ACC112 (cell line): ENCODE measurements at regions not wholly inside any gene's neighbourhood (a gene's known extent, or its start where the extent isn't known, plus 50 kb on each side); places are given as distances from the start of the nearest gene placed in this dataset.

ENCODE experiments used
- H2AFZ ChIP-seq: fragments of 200-600 bp; sonication (generic); one replicate; pipeline ENCODE4 v1.6.0; 2017; ENCODE audit warnings: antibody characterized with exemption, low read length; ENCODE audit not compliant: unreplicated experiment
- H3K27ac ChIP-seq: fragments of 200-600 bp; sonication (generic); 2 replicates; pipeline ENCODE4 v1.5.1; 2014; ENCODE audit warnings: low read depth, mild to moderate bottlenecking, antibody characterized with exemption, low read length, moderate library complexity
- H3K27me3 ChIP-seq: fragments of 200-600 bp; sonication (generic); 2 replicates; pipeline ENCODE4 v1.6.1; 2014; ENCODE audit warnings: mild to moderate bottlenecking, antibody characterized with exemption, low read length, moderate library complexity, mixed read lengths; ENCODE audit not compliant: insufficient read depth
- H3K36me3 ChIP-seq: fragments of 200-600 bp; sonication (generic); 2 replicates; pipeline ENCODE4 v1.6.1; 2016; ENCODE audit warnings: mild to moderate bottlenecking, antibody characterized with exemption, low read length, moderate library complexity, mixed read lengths; ENCODE audit not compliant: insufficient read depth
- H3K4me1 ChIP-seq: fragments of 200-600 bp; sonication (generic); one replicate; pipeline ENCODE4 v1.6.1; 2016; ENCODE audit warnings: low read length, mixed read lengths; ENCODE audit not compliant: insufficient read depth, unreplicated experiment, control insufficient read depth
- H3K4me3 ChIP-seq: fragments of 200-600 bp; sonication (generic); 2 replicates; pipeline ENCODE4 v1.5.1; 2014; ENCODE audit warnings: mild to moderate bottlenecking, low read depth, low read length
- H3K79me2 ChIP-seq: fragments of 200-600 bp; sonication (generic); one replicate; pipeline ENCODE4 v1.6.0; 2016; ENCODE audit warnings: low read length; ENCODE audit not compliant: control insufficient read depth, unreplicated experiment, insufficient read depth

DNA sequence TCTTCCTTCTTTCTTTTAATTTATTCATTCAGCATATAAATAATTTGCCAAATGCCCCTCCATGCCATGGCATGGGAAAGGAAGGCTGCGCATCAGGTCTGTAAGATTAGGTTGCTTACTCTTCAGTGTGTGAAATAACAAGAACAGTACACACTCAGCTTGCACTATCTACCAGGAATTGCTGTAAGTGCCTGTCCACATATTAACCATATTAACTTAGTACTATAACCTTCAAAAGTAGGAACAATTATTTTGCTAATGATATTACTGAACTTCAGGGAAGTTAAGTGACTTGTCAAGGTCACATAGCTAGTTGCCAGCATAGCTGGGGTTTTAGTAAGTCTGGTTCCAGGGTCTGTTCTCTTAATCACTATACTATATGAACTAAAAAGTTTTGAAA is 89.2 kb upstream of the PMFBP1 start:
- Histone ChIP-seq H3K4me1 (peaks cover 12% of the 10 kb centered on the region), H3K4me3 (no peak overlapping the region), H3K27me3 (no peaks in the 10 kb centered on the region), H3K36me3 (no peaks in the 10 kb centered on the region), H3K27ac (no peak overlapping the region), H2AFZ (no peak overlapping the region), H3K79me2 (no peaks in the 10 kb centered on the region)

DNA sequence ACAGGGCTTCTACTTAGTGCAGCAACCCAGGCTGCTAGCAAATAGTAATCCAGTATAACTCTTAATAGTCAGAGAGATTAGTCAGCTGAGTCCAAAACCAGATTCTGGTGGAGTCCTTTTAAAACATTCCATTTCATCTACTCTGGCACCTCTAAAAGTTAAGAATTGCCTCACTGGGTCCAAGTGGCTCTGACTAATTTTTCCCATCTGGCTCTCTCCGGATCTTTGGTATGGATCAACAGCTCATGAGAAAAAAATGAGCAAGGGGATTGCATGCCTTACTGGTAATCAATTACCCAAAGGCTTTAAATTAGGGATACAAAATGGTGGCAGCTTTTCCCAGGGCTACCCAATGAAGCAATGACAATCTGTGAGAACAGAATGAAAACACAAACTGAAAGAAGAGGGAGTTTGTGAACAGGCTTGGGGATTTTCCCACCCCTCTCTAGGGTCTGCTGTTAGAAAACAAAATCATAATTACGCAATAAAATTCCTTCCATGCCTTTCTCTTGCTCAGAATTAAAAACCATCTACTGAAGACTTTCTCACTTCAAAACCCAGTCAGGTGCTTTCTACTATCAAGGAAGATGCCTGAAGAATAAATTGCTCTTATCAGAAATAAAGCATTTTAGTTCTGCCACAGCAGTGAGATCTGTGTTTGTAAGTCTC is 84.6 kb upstream of the PMFBP1 start:
- Histone ChIP-seq H2AFZ (peak overlapping the region; percentile 16), H3K79me2 (no peaks in the 10 kb centered on the region)

DNA sequence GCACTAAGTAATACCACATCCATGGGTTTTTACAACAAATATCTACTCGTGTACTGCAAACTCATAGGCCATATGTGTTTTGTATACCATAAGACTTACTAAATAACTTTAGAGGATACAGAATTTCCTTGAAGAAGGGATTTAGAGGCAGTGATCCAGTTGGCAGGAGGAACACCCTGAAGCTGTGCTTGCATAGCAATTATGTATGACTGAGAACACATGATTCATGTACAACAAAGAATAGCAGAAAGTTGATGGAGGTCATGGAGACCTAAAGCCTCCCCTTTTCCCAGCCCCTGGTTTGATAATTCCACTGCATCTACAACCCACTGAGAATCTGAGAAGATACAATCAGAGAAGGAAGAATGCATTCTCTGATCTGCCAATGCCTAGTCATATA is 83.8 kb upstream of the PMFBP1 start:
- Histone ChIP-seq H3K79me2 (no peaks in the 10 kb centered on the region), H3K27ac (peak overlapping the region; percentile 93)

More for the DNA sequence above, 84.6 kb upstream of the PMFBP1 start:
- Histone ChIP-seq H3K4me3 (peak overlapping the region; percentile 57; the same call in 1 of the 2 replicates), H3K36me3 (no peaks in the 10 kb centered on the region), H3K27me3 (no peaks in the 10 kb centered on the region), H3K4me1 (peaks cover 23% of the 10 kb centered on the region), H3K27ac (peak overlapping the region; percentile 93)

GRCh38 chr16:72247821-72248253 is 75.9 kb upstream of the PMFBP1 start:
- Histone ChIP-seq H2AFZ (peak overlapping the region; percentile 66), H3K4me1 (peaks cover 27% of the 10 kb centered on the region), H3K27ac (peak overlapping the region; percentile 76), H3K79me2 (no peaks in the 10 kb centered on the region), H3K27me3 (no peaks in the 10 kb centered on the region), H3K36me3 (no peaks in the 10 kb centered on the region), H3K4me3 (peak overlapping the region; percentile 55)

More for the DNA sequence above, 83.8 kb upstream of the PMFBP1 start:
- no peaks in the 10 kb centered on the region for H3K27me3 ChIP-seq
- H3K4me1 ChIP-seq, result peaks cover 23% of the 10 kb centered on the region
- H3K36me3 ChIP-seq, result no peaks in the 10 kb centered on the region
- peak overlapping the region; percentile 57; the same call in 1 of the 2 replicates for H3K4me3 ChIP-seq
- peak overlapping the region; percentile 16 for H2AFZ ChIP-seq

DNA sequence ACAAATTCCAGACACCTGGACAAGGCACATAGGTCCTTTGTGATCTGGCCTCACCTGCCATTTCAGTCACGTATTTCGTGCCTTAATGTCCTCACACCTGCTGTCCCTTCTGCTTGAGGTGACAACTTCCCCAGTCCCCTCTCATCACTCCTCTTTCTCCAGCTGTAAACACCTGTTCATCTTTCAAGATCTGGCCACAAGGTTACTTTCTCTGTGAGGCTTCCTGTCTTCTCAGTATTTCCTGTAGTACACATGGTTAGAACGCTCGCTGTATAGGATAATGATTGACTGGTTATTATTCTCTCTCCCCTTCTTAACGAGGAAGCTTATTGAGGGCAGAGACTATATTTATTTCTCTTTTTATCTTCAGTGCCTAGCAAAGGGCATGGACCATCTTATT is 74.5 kb upstream of the PMFBP1 start:
- no peak overlapping the region for H3K4me3 ChIP-seq
- no peaks in the 10 kb centered on the region for H3K79me2 ChIP-seq
- no peaks in the 10 kb centered on the region for H3K27me3 ChIP-seq
- H2AFZ ChIP-seq, result no peak overlapping the region
- H3K4me1 ChIP-seq, result peaks cover 27% of the 10 kb centered on the region
- H3K36me3 ChIP-seq, result no peaks in the 10 kb centered on the region
- H3K27ac ChIP-seq, result no peak overlapping the region

DNA sequence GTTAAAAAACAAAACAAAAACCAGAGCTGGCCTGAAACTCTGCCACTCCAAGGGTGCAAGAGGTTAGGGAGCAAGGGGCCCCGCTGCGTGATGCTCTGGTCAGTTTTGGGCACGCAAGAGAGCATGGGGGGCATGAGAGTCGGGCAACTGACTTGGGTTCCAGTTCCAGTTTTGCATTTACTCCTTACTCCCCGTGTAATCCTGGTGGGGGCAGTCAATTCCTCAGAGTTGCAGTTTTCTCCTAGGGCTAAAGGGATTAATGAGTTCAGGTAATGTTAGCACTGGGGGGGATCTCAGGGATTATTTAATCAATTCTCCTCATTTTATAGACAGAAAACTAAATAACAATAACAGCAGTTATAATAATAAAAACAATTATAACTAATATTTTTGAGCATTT is 72.9 kb upstream of the PMFBP1 start:
- Histone ChIP-seq H3K79me2 (no peaks in the 10 kb centered on the region), H3K27ac (no peak overlapping the region), H3K4me1 (peaks cover 27% of the 10 kb centered on the region), H3K27me3 (no peaks in the 10 kb centered on the region), H2AFZ (no peak overlapping the region), H3K4me3 (no peak overlapping the region), H3K36me3 (no peaks in the 10 kb centered on the region)

- Histone ChIP-seq H3K27ac (no peak overlapping the region), H3K36me3 (no peaks in the 10 kb centered on the region), H3K27me3 (no peaks in the 10 kb centered on the region), H3K4me1 (peaks cover 19% of the 10 kb centered on the region), H3K79me2 (no peaks in the 10 kb centered on the region), H3K4me3 (no peak overlapping the region), H2AFZ (peak overlapping the region; percentile 50)
Observed at GRCh38 chr16:72243621-72244020, 71.7 kb upstream of the PMFBP1 start.

- no peaks in the 10 kb centered on the region for H3K36me3 ChIP-seq
- H3K4me1 ChIP-seq, result peaks cover 11% of the 10 kb centered on the region
- no peak overlapping the region for H3K4me3 ChIP-seq
- H3K27ac ChIP-seq, result no peak overlapping the region
- no peaks in the 10 kb centered on the region for H3K79me2 ChIP-seq
- no peaks in the 10 kb centered on the region for H3K27me3 ChIP-seq
- H2AFZ ChIP-seq, result no peak overlapping the region
Observed at GRCh38 chr16:72242757-72243156, 70.8 kb upstream of the PMFBP1 start.

GRCh38 chr16:72241930-72242329 is 70.0 kb upstream of the PMFBP1 start:
- Histone ChIP-seq H3K4me1 (peaks cover 4% of the 10 kb centered on the region), H3K4me3 (no peak overlapping the region), H3K27ac (no peak overlapping the region), H2AFZ (peak overlapping the region; percentile 78), H3K36me3 (no peaks in the 10 kb centered on the region), H3K27me3 (no peaks in the 10 kb centered on the region), H3K79me2 (no peaks in the 10 kb centered on the region)

- Histone ChIP-seq H3K27ac (no peak overlapping the region), H3K36me3 (no peaks in the 10 kb centered on the region), H3K79me2 (no peaks in the 10 kb centered on the region), H3K4me3 (no peak overlapping the region), H3K27me3 (no peaks in the 10 kb centered on the region), H2AFZ (no peak overlapping the region), H3K4me1 (peaks cover 3% of the 10 kb centered on the region)
Observed at GRCh38 chr16:72241008-72241407, 69.1 kb upstream of the PMFBP1 start.

- no peak overlapping the region for H2AFZ ChIP-seq
- H3K36me3 ChIP-seq, result no peaks in the 10 kb centered on the region
- peaks cover 3% of the 10 kb centered on the region for H3K4me1 ChIP-seq
- H3K4me3 ChIP-seq, result no peak overlapping the region
- no peaks in the 10 kb centered on the region for H3K27me3 ChIP-seq
- H3K27ac ChIP-seq, result no peak overlapping the region
- H3K79me2 ChIP-seq, result no peaks in the 10 kb centered on the region
Observed at GRCh38 chr16:72240466-72240865, 68.5 kb upstream of the PMFBP1 start.
